ENCODE measurements at regions not wholly inside any gene's neighbourhood (a gene's known extent, or its start where the extent isn't known, plus 50 kb on each side); places are given as distances from the start of the nearest gene placed in this dataset.

DNA sequence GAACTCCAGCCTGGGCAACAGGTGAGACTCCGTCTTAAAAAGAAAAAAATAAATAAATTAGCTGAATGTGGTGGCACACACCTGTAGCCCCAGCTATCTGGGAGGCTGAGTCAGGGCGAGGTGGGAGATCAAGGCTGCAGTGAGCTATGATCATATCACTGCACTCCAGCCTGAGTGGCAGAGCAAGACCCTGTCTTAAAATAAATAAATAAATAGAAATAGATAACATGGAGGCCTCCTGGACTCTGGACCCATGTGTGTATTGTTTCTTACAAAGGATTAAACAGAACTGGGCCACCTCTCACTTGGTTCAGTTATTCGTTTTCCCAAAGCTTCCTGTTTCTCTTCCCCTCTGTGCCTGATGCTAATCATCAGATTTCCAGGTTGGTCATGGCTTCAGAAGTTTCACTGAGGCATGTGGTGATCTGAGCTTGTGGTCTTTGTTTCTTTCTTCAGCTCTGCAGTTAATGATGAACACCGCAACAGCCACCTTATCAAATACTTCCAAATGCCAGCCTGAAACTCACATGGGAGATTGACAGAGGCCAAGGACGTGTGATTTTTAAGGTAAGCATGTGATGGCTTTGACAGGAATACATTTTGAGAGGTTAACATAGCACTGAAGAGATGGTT, 83.3 kb upstream of the MAP4K4 start:
- TF ChIP-seq CTCF (IDR thresholded peaks at IDR 0.05) (no peak), POLR2A (IDR thresholded peaks at IDR 0.05) (no peak)
